Hepatocyte (in vitro differentiated cells): ENCODE measurements at regions not wholly inside any gene's neighbourhood (a gene's known extent, or its start where the extent isn't known, plus 50 kb on each side); places are given as distances from the start of the nearest gene placed in this dataset.

Experiments used
- CTCF ChIP-seq: fragments of 200-600 bp; sonication (generic); IDR thresholded peaks from 2 replicates; pipeline ENCODE4 v1.5.1; 2016; ENCODE audit warnings: antibody characterized with exemption, mild to moderate bottlenecking; ENCODE audit not compliant: poor library complexity
- EZH2 ChIP-seq: fragments of 200-600 bp; sonication (generic); IDR thresholded peaks from 2 replicates; pipeline ENCODE4 v1.6.1; 2016; ENCODE audit warnings: antibody characterized with exemption, mild to moderate bottlenecking, borderline replicate concordance
- EZH2phosphoT487 ChIP-seq: fragments of 200-600 bp; sonication (generic); IDR thresholded peaks from one replicate; pipeline ENCODE4 v1.6.1; 2018; ENCODE audit warnings: antibody characterized with exemption, mild to moderate bottlenecking, low read depth, moderate library complexity; ENCODE audit not compliant: unreplicated experiment, severe bottlenecking

GRCh38 chr3:4224331-4224730 is 78.8 kb upstream of the SETMAR start:
- TF ChIP-seq EZH2phosphoT487 (no peak), CTCF (no peak), EZH2 (no peak)
